Neutrophil (primary cell): ENCODE measurements at regions not wholly inside any gene's neighbourhood (a gene's known extent, or its start where the extent isn't known, plus 50 kb on each side); places are given as distances from the start of the nearest gene placed in this dataset.
"Not testable (repeated sequence)": the region's sequence is repeated elsewhere in the genome, so short reads cannot be mapped to it uniquely, and the experiment has no call there.

Experiments used
- H3K27ac ChIP-seq: fragments of 200-600 bp; sonication (generic); 2 replicates; pipeline ENCODE4 v1.5.1; 2016; ENCODE audit warnings: mild to moderate bottlenecking, moderate library complexity
- H3K27me3 ChIP-seq: fragments of 200-600 bp; sonication (generic); 2 replicates; pipeline ENCODE4 v1.6.0; 2016; ENCODE audit warnings: mild to moderate bottlenecking
- H3K36me3 ChIP-seq: fragments of 200-600 bp; sonication (generic); 2 replicates; pipeline ENCODE4 v1.5.1; 2017
- H3K4me1 ChIP-seq, 2 experiments: fragments of 200-600 bp in 1 of 2; sonication (generic) in 1 of 2; 1 replicate in 1 of 2; 2 replicates in 1 of 2; pipeline versions ENCODE4 v1.5.1 to v1.6.1; 2013 to 2016; ENCODE audit warnings: low read depth in 1 of 2, low read length in 1 of 2, mild to moderate bottlenecking in 1 of 2, moderate library complexity in 1 of 2; ENCODE audit not compliant: control insufficient read depth in 1 of 2, insufficient read depth in 1 of 2
- H3K4me3 ChIP-seq, 2 experiments: fragments of 200-600 bp in 1 of 2; sonication (generic) in 1 of 2; 1 replicate in 1 of 2; 2 replicates in 1 of 2; pipeline ENCODE4 v1.5.1; 2013 to 2016; ENCODE audit warnings: low read depth in 1 of 2, low read length in 1 of 2, mild to moderate bottlenecking in 1 of 2, moderate library complexity in 1 of 2
- H3K9me3 ChIP-seq: fragments of 200-600 bp; sonication (generic); 2 replicates; pipeline ENCODE4 v1.5.1; 2016
- TF ChIP-seq, protein P1 (sequence below): fragments of 200-600 bp; sonication (generic); IDR thresholded peaks from 2 replicates; pipeline ENCODE4 v1.5.1; 2016; ENCODE audit warnings: antibody characterized with exemption

- TF ChIP-seq, protein P1, sequence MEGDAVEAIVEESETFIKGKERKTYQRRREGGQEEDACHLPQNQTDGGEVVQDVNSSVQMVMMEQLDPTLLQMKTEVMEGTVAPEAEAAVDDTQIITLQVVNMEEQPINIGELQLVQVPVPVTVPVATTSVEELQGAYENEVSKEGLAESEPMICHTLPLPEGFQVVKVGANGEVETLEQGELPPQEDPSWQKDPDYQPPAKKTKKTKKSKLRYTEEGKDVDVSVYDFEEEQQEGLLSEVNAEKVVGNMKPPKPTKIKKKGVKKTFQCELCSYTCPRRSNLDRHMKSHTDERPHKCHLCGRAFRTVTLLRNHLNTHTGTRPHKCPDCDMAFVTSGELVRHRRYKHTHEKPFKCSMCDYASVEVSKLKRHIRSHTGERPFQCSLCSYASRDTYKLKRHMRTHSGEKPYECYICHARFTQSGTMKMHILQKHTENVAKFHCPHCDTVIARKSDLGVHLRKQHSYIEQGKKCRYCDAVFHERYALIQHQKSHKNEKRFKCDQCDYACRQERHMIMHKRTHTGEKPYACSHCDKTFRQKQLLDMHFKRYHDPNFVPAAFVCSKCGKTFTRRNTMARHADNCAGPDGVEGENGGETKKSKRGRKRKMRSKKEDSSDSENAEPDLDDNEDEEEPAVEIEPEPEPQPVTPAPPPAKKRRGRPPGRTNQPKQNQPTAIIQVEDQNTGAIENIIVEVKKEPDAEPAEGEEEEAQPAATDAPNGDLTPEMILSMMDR, result no peak
- no peak overlapping the region for H3K4me3 ChIP-seq
- H3K27ac ChIP-seq, result no peak overlapping the region
- H3K9me3 ChIP-seq, result no peaks in the 10 kb centered on the region
- H3K27me3 ChIP-seq, result no peaks in the 10 kb centered on the region
- no peaks in the 10 kb centered on the region for H3K36me3 ChIP-seq
- H3K4me1 ChIP-seq, result no peaks in the 10 kb centered on the region
Observed at GRCh38 chr14:105767315-105767714, 240.9 kb downstream of the TMEM121 start.

- H3K27ac ChIP-seq, H3K27me3 ChIP-seq, H3K4me1 ChIP-seq, H3K36me3 ChIP-seq, H3K4me3 ChIP-seq, H3K9me3 ChIP-seq: not testable (repeated sequence)
Observed at GRCh38 chr14:105768039-105768438, 241.7 kb downstream of the TMEM121 start.

DNA sequence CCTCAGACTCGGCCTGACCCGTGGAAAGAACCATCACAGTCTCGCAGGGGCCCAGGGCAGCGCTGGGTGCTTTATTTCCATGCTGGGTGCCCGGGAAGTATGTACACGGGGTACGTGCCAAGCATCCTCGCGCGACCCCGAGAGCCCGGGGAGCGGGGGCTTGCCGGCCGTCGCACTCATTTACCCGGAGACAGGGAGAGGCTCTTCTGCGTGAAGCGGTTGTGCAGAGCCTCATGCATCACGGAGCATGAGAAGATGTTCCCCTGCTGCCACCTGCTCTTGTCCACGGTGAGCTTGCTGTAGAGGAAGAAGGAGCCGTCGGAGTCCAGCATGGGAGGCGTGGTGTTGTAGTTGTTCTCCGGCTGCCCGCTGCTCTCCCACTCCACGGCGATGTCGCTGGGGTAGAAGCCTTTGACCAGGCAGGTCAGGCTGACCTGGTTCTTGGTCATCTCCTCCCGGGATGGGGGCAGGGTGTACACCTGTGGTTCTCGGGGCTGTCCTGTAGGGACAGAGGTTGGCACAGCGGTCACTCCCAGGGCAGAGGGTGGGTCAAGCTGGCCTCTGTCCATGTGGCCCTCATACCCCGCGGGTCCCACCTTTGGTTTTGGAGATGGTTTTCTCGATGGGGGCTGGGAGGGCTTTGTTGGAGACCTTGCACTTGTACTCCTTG is 242.8 kb downstream of the TMEM121 start:
- not testable (repeated sequence) for H3K4me1 ChIP-seq, H3K27ac ChIP-seq, H3K36me3 ChIP-seq, H3K27me3 ChIP-seq, H3K4me3 ChIP-seq, H3K9me3 ChIP-seq

GRCh38 chr14:105770619-105771216 is 244.3 kb downstream of the TMEM121 start:
- not testable (repeated sequence) for H3K27ac ChIP-seq, H3K9me3 ChIP-seq, H3K4me1 ChIP-seq, H3K36me3 ChIP-seq, H3K4me3 ChIP-seq, H3K27me3 ChIP-seq

DNA sequence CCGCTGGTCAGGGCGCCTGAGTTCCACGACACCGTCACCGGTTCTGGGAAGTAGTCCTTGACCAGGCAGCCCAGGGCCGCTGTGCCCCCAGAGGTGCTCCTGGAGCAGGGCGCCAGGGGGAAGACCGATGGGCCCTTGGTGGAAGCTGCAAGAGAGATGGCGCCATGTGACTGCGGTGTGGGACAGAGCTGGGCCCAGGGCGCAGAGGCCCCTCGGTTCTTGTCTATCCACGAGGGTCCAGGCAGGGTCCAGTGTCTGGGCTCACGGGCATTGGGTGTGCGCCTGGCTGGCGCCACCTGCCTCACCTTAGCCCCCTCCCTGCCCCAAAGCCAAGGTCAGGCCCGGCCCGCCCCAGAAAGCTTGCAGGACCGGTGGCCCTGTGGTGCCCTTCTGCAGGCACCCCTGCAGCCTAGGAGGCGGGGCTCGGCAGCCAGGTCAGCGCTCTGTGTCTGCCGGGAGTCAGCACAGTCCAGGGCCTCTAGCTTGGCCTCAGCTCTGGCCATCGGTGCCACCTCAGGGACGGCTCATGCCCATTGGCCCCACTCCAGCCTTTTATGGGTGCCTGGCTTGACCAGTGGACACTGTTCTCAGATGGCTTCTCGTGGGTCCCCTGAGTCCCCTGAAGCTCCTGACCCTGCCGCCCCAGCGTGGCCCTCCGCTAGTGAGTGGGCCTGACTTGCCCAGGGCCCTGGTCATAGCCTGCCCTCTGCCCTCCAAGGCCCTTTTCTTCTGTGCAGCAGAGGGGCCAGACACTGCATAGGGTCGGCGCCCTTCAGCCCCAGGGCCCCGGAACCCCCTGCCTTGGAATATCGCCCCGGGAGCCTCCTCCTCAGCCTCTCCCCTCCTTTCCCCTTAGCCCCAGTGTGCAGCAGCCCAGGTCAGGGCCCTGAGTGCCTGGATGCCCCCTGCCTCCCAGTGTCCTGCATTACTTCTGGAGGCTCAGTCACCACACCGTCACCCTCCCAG is 245.2 kb downstream of the TMEM121 start:
- H3K36me3 ChIP-seq, H3K27ac ChIP-seq, H3K4me1 ChIP-seq, H3K9me3 ChIP-seq, H3K4me3 ChIP-seq, H3K27me3 ChIP-seq: not testable (repeated sequence)

DNA sequence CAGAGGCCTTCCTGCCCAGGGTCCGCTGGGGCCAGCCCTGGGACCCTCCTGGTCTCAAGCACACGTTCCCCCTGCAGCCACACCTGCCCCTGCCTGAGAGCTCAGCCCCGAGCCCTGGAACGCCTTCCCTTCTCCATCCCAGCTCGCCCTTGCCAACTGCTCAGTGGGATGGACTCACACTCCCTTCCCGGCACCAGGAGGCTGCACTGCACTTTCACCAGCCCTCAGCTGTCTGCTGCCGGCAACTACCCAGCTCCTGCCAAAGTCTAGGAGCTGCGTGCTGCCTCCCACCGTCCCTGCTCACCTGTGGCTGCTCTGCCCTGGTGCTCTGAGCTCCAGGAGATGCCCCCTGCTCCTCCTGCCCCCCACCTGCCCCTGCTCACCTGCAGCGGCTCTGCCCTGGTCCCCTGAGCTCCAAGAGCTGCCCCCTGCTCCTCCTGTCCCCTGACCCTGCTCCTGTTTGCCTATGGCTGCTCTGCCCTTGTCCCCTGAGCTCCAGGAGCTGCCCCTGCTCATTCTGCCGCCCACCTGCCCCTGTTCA is 246.4 kb downstream of the TMEM121 start:
- H3K36me3 ChIP-seq, H3K27ac ChIP-seq, H3K4me1 ChIP-seq, H3K9me3 ChIP-seq, H3K27me3 ChIP-seq, H3K4me3 ChIP-seq: not testable (repeated sequence)

DNA sequence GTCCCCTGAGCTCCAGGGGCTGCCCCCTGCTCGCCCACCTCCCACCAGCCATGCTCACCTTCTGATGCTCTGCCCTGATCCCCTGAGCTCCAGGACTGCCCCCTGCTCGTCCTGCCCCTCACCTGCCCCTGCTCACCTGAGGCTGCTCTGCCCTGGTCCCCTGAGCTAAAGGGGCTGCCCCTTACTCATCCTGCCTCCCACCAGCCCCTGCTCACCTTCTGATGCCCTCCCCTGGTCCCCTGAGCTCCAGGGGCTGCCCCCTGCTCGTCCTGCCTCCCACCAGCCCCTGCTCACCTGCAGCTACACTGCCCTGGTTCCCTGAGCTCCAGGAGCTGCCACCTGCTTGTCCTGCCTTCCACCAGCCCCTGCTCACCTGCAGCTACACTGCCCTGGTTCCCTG is 247.2 kb downstream of the TMEM121 start:
- Histone ChIP-seq H3K27ac (no peak overlapping the region), H3K4me3 (no peak overlapping the region), H3K36me3 (no peaks in the 10 kb centered on the region), H3K4me1 (no peaks in the 10 kb centered on the region), H3K9me3 (peaks cover under 1% of the 10 kb centered on the region), H3K27me3 (no peaks in the 10 kb centered on the region)
- TF ChIP-seq, protein P1, result no peak
